ENCODE measurements at regions not wholly inside any gene's neighbourhood (a gene's known extent, or its start where the extent isn't known, plus 50 kb on each side); places are given as distances from the start of the nearest gene placed in this dataset.

DNA sequence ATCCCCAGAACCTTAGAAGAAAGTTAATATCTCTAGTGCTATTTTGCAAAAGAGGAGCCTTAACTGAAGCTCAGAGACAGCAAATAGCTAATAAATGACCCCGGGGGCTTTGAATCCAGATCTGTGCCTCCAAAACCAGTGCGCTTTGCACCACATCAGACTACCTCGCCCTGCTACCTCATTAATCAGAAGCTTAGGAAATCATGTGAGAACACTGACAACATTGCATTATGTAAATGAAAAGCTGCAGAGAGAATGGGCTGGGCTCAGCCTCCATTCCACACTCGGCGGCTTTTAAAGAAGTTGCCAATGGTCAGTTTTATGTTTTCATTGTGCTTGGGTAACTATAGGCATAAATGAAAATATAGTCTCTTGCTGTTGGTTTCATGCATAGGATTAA lies 54.0 kb upstream of the STMND1 start:
- no peak for TF ChIP-seq POLR2AphosphoS5 (IDR thresholded peaks at IDR 0.05; ENCODE audit: low read depth, low read length)
- no peak for TF ChIP-seq TAF1 (IDR thresholded peaks at IDR 0.05; ENCODE audit: borderline replicate concordance, low read depth, low read length)
- no peak for TF ChIP-seq POLR2A (IDR thresholded peaks at IDR 0.05; ENCODE audit: low read depth, low read length)
- FAIRE-seq (no peak), DNase-seq (ENCODE audit: insufficient read length) (no peak)

DNA sequence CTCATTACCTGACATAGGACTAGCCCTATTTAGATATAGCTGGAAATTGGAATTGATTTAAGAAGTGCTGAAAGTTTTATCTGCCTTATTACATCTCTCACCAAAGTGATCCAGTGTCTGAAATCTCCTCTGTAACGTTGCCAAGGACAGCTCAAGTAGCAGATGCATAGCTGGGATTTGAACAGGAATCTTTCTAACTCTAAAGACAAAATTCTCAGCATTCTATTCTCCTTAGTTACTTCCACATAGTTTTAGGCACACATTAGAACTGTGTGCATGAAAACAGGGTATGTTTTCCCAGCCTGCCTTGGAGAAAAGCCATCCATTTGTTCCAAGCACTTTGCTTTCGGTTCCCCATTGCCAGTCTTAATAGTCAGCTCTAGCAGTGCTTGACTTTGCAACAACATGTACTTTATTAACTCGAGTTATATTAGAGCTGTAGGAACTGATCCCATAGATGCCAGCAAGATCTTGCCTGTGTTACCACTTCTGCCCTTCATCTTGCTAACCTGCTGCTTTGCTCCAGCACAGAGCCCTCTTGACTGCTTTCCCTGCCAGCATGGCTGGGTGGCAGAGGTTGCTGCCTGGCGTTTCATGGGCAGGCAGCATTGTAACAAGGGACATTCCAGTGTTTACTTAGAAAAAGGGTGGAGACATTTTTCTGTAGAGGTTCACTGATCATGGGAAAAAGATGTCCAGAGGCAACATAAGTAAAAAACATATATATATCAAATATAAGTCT lies 56.1 kb upstream of the STMND1 start:
- DNase-seq (ENCODE audit: insufficient read length) = no peak
- no peak for TF ChIP-seq POLR2AphosphoS5 (IDR thresholded peaks at IDR 0.05; ENCODE audit: low read depth, low read length)
- no peak for TF ChIP-seq TAF1 (IDR thresholded peaks at IDR 0.05; ENCODE audit: borderline replicate concordance, low read depth, low read length)
- TF ChIP-seq POLR2A (IDR thresholded peaks at IDR 0.05; ENCODE audit: low read depth, low read length) = no peak
- FAIRE-seq = no peak

DNA sequence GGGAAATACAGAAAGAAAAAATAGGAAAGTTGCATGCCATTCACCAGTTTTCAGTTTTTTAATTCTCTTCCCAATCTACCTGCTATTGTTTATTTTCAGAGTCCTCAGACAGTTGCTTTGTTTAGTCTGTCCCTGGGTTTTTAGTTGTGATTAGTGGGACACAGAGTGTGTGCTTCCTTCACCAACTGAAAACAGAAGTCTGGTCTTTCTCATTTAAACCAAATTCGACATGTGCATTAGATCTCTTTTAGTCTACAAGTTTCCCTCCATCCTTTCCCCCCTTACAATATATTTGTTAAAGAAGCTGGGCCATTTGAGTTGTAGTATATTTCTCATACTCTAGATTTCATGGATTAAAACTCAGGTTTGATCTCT lies 58.7 kb upstream of the STMND1 start:
- FAIRE-seq (no peak), DNase-seq (ENCODE audit: insufficient read length) (no peak)
- TF ChIP-seq TAF1 (IDR thresholded peaks at IDR 0.05; ENCODE audit: borderline replicate concordance, low read depth, low read length) (no peak), POLR2A (IDR thresholded peaks at IDR 0.05; ENCODE audit: low read depth, low read length) (no peak), POLR2AphosphoS5 (IDR thresholded peaks at IDR 0.05; ENCODE audit: low read depth, low read length) (no peak)

DNA sequence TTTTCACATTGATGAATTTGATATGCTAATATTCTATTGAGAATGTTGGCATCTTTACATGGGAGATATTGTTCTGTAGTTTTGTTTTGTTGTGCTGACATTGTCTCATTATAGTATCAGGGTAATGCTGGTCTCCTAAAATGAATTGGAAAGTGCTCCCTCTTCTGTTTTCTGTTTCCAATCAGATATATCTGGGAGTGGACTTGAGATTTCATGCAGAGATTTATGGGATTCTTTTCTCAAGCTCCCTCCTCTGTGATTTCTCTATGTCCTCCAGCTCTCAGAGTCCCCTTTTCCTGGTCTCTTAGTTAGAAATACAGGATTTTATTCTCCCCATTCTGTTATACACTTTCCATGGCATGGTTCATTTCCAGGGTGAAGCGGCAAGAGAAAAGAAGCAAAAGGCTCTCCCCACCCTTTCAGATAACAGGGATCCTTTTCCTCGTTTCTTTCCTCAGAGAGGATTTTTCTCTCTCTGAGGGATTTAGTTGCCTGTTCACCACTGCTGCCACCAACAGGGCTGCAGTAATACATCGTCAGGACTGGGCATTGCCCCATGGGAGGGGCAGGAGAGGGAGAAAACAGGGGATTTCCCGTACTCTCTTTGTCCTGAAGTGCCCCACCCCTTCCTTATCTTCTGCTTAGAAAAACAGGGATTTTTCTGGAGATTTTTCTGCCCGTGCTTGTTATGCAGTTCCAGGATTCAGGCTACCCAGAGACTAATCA lies 59.3 kb upstream of the STMND1 start:
- no peak for FAIRE-seq
- TF ChIP-seq TAF1 (IDR thresholded peaks at IDR 0.05; ENCODE audit: borderline replicate concordance, low read depth, low read length) (no peak), POLR2A (IDR thresholded peaks at IDR 0.05; ENCODE audit: low read depth, low read length) (no peak), POLR2AphosphoS5 (IDR thresholded peaks at IDR 0.05; ENCODE audit: low read depth, low read length) (no peak)

DNA sequence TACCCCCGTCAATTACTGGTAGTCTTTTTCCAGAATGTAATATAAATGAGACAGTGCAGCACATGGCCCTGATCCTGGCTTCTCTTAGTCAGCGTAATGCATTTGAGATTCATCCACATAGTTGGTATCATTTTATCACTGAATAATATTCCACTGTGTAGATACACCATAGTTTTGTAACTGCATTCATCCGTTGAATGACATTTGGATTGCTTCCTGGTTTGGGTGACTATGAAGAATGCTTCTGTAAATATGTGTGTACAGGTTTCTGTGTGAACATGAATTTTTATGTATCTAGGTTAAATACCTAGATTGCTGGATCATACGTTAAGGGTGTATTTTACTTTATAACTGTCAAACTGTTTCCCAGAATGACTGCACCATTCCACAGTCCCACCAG lies 62.6 kb upstream of the STMND1 start:
- no peak for TF ChIP-seq POLR2A (IDR thresholded peaks at IDR 0.05; ENCODE audit: low read depth, low read length)
- no peak for TF ChIP-seq POLR2AphosphoS5 (IDR thresholded peaks at IDR 0.05; ENCODE audit: low read depth, low read length)
- TF ChIP-seq TAF1 (IDR thresholded peaks at IDR 0.05; ENCODE audit: borderline replicate concordance, low read depth, low read length) = no peak
- no peak for DNase-seq (ENCODE audit: insufficient read length)
- FAIRE-seq = no peak

More for the DNA sequence above, 59.3 kb upstream of the STMND1 start:
- no peak for DNase-seq (ENCODE audit: insufficient read length)

DNA sequence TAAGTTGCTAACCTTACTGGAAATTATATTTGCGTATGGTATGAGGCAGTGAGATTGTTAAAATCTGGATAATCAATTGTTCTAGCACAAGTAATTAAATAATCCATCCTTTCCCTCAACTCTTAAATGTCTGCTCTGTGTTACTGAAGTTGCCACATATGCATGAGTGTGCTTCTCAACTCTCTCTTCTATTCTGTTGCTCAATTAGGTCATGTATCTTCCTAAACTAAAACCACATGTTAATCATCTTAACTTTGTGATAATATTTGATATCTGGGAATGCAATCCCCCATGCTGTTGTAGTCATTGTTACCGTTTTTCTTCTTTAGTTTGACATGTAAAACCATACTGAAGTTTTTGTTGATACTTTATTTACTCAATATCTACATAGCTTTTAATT lies 63.5 kb upstream of the STMND1 start:
- TF ChIP-seq TAF1 (IDR thresholded peaks at IDR 0.05; ENCODE audit: borderline replicate concordance, low read depth, low read length) = no peak
- no peak for TF ChIP-seq POLR2AphosphoS5 (IDR thresholded peaks at IDR 0.05; ENCODE audit: low read depth, low read length)
- TF ChIP-seq POLR2A (IDR thresholded peaks at IDR 0.05; ENCODE audit: low read depth, low read length) = no peak
- FAIRE-seq = no peak
- DNase-seq (ENCODE audit: insufficient read length) = no peak

DNA sequence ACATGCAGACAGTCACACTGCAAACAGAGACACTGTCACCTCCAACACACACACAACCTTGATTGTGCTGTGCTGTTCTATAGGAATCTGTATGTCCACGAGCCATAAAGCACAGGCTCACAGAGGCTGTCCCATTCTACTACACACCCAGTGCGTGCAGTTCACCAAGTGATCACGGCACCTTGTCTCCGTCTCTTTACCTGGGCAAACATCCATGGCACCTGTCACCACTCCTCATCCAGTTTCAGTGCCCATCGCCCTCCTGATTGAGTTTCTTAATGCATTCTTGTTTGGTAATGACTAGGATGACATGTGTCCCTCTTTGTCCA lies 65.8 kb upstream of the STMND1 start:
- FAIRE-seq (no peak), DNase-seq (ENCODE audit: insufficient read length) (no peak)
- no peak for TF ChIP-seq POLR2AphosphoS5 (IDR thresholded peaks at IDR 0.05; ENCODE audit: low read depth, low read length)
- no peak for TF ChIP-seq TAF1 (IDR thresholded peaks at IDR 0.05; ENCODE audit: borderline replicate concordance, low read depth, low read length)
- TF ChIP-seq POLR2A (IDR thresholded peaks at IDR 0.05; ENCODE audit: low read depth, low read length) = no peak

DNA sequence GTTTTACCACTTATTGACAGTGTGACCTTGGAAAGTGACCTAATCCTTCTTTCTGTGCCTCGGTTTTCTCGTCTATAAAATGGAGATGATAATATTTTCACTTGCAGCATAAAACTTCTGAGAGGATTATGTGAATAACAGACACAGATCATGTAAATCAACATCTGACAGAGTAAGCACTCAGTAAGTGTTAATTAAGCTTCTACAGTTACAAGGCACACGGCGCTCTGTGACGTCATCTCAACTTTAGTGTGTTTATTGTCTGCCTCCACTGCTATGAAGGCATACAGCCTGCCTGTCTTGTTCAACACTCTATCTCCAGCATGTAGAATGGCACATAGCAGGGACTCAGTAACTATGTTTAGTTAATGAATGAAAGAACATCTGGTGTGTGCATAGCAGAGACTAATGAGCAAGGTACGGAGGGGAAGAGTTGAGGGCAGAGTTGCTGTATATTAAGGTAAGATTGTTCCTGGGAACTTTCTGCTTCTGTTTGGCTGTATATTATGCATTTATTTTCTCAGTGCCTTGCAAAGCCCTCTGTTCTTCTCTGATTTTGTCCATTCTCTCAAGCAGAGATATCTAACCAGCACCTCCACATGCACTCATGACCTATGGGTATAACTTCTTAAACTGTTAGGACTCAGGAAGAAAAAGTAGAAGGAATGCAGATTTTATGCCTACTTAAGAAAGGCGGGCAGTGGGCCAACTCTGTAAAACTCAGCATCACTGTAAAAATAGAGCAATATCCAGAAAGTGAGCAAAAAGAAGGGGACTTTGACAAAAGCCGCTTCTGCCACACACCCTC lies 66.4 kb upstream of the STMND1 start:
- DNase-seq (ENCODE audit: insufficient read length) (no peak), FAIRE-seq (no peak)
- TF ChIP-seq POLR2AphosphoS5 (IDR thresholded peaks at IDR 0.05; ENCODE audit: low read depth, low read length) = no peak
- TF ChIP-seq TAF1 (IDR thresholded peaks at IDR 0.05; ENCODE audit: borderline replicate concordance, low read depth, low read length) = no peak
- TF ChIP-seq POLR2A (IDR thresholded peaks at IDR 0.05; ENCODE audit: low read depth, low read length) = no peak

DNA sequence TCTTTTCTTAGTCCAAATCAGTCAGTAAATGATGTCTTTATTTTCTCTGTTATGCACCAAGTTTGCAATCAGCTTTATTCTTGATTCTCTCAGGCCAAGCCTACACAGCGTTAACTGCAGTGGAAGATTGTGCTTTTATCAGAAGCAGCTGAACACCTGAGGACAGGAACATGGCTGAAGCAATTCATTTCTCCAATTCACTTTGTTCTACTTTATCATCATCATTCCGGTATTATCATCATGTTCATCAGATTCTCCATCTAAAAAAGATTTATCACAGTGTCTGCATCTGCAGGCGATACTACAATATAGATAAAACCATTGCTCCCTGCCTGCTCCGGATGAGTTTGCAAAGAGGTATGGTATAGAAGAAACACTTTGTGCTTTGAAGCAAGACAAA lies 68.1 kb upstream of the STMND1 start:
- DNase-seq (ENCODE audit: insufficient read length) = no peak
- no peak for FAIRE-seq
- TF ChIP-seq TAF1 (IDR thresholded peaks at IDR 0.05; ENCODE audit: borderline replicate concordance, low read depth, low read length) (no peak), POLR2A (IDR thresholded peaks at IDR 0.05; ENCODE audit: low read depth, low read length) (no peak), POLR2AphosphoS5 (IDR thresholded peaks at IDR 0.05; ENCODE audit: low read depth, low read length) (no peak)

DNA sequence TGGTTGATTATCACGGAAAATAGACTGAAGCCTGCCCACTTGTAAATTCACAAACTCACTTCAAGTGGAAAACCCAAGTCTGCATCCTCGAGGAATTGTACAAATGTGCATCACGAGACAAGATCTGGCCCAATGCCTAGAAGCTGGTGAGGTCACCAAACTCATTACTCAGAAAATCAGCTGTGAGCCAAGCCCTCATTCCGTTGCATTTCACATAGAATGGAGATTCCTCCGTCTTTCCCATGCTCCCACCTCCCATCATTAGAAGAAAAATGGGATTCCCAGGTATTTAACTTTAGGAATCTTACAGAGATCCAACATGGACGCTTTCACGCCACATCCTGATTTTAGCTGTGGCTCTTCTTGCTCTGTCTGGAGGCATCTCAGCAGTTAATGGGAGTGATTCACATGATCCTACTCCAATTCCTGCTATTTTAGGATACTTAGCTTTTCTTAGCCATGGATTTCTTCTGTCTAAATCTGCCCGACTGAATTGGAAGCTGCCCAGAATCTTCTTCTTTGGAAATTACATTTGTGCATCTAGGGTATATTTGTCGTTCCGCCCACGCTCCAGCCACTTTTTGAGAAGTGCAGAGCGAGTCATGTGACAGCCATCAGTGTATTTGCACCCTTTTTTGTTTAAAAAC lies 68.7 kb upstream of the STMND1 start:
- DNase-seq (ENCODE audit: insufficient read length) (no peak), FAIRE-seq (no peak)
- no peak for TF ChIP-seq TAF1 (IDR thresholded peaks at IDR 0.05; ENCODE audit: borderline replicate concordance, low read depth, low read length)

DNA sequence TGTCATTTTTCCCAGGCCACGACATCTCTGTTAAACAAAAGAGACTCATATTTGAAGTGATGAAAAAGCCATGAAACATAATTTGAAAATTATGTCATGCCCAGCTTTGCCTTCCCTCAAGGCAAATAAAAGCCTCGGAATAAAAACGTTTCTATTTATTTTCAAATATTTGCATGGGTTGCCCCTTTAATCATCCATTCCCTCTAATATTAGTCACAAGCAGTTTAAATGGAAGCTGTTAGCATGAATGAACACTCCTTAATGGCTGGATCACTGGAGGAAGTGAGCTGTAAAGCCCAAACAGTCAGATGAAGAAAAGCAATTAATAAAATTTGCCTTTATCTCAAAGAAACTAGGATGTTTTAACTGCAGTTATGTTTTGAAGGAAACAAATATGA lies 69.3 kb upstream of the STMND1 start:
- FAIRE-seq (no peak), DNase-seq (ENCODE audit: insufficient read length) (no peak)
- TF ChIP-seq POLR2A (IDR thresholded peaks at IDR 0.05; ENCODE audit: low read depth, low read length) (no peak), POLR2AphosphoS5 (IDR thresholded peaks at IDR 0.05; ENCODE audit: low read depth, low read length) (no peak), TAF1 (IDR thresholded peaks at IDR 0.05; ENCODE audit: borderline replicate concordance, low read depth, low read length) (no peak)
